Nephron progenitor cell (in vitro differentiated cells): ENCODE measurements at regions not wholly inside any gene's neighbourhood (a gene's known extent, or its start where the extent isn't known, plus 50 kb on each side); places are given as distances from the start of the nearest gene placed in this dataset.

Experiments used
- DNase-seq: peaks from one replicate; pipeline ENCODE4 v3.0.0; 2021
- H3K27ac Mint-ChIP-seq: 2 replicates; pipeline ENCODE4 v1.8.0; 2021; ENCODE audit warnings: mild to moderate bottlenecking, moderate library complexity, mixed read lengths
- H3K27me3 Mint-ChIP-seq: 2 replicates; pipeline ENCODE4 v1.8.0; 2021; ENCODE audit warnings: mild to moderate bottlenecking, low read depth, mixed read lengths; ENCODE audit not compliant: poor library complexity
- H3K36me3 Mint-ChIP-seq: 2 replicates; pipeline ENCODE4 v1.8.0; 2021; ENCODE audit warnings: low read depth, mixed read lengths
- H3K4me1 Mint-ChIP-seq: 2 replicates; pipeline ENCODE4 v1.8.0; 2021; ENCODE audit warnings: mixed read lengths
- H3K4me3 Mint-ChIP-seq: 2 replicates; pipeline ENCODE4 v1.8.0; 2021; ENCODE audit warnings: mild to moderate bottlenecking, moderate library complexity, mixed read lengths
- H3K9me3 Mint-ChIP-seq: 2 replicates; pipeline ENCODE4 v1.8.0; 2021; ENCODE audit warnings: mild to moderate bottlenecking, moderate library complexity, mixed read lengths
- CTCF ChIP-seq: fragments of 200-600 bp; sonication (generic); IDR thresholded peaks from 2 replicates; pipeline ENCODE4 v1.5.0; 2021; ENCODE audit warnings: antibody characterized with exemption

- H3K4me1 Mint-ChIP-seq: peaks cover 13% of the 10 kb centered on the region
- H3K4me3 Mint-ChIP-seq: no peak overlapping the region
- peaks cover 6% of the 10 kb centered on the region for H3K36me3 Mint-ChIP-seq
- no peaks in the 10 kb centered on the region for H3K27me3 Mint-ChIP-seq
- peaks cover 6% of the 10 kb centered on the region for H3K9me3 Mint-ChIP-seq
- DNase-seq: no peak
- no peak for TF ChIP-seq CTCF
- H3K27ac Mint-ChIP-seq: no peak overlapping the region
Observed at GRCh38 chr12:75656210-75656609, 144.8 kb upstream of the KRR1 start.

GRCh38 chr12:75655315-75655806, 144.0 kb upstream of the KRR1 start:
- peaks cover 6% of the 10 kb centered on the region for H3K36me3 Mint-ChIP-seq

GRCh38 chr12:75651342-75651695, 139.9 kb upstream of the KRR1 start:
- Mint-ChIP-seq H3K4me3 (no peak overlapping the region), H3K9me3 (peaks cover 6% of the 10 kb centered on the region), H3K4me1 (peaks cover 18% of the 10 kb centered on the region), H3K27me3 (no peaks in the 10 kb centered on the region), H3K36me3 (peaks cover 6% of the 10 kb centered on the region), H3K27ac (no peak overlapping the region)
- no peak for DNase-seq
- TF ChIP-seq CTCF: no peak

More at GRCh38 chr12:75655315-75655806, 144.0 kb upstream of the KRR1 start:
- TF ChIP-seq CTCF: no peak
- no peak overlapping the region for H3K27ac Mint-ChIP-seq
- H3K9me3 Mint-ChIP-seq: peaks cover 6% of the 10 kb centered on the region
- no peaks in the 10 kb centered on the region for H3K27me3 Mint-ChIP-seq
- no peak overlapping the region for H3K4me3 Mint-ChIP-seq
- DNase-seq: no peak
- peaks cover 13% of the 10 kb centered on the region for H3K4me1 Mint-ChIP-seq

- Mint-ChIP-seq H3K36me3 (peaks cover 6% of the 10 kb centered on the region), H3K9me3 (peaks cover 6% of the 10 kb centered on the region), H3K27me3 (no peaks in the 10 kb centered on the region), H3K4me1 (peaks cover 22% of the 10 kb centered on the region), H3K27ac (no peak overlapping the region), H3K4me3 (no peak overlapping the region)
- DNase-seq: no peak
- no peak for TF ChIP-seq CTCF
Observed at GRCh38 chr12:75650595-75651341, 139.4 kb upstream of the KRR1 start.

- H3K36me3 Mint-ChIP-seq: peaks cover 6% of the 10 kb centered on the region
- TF ChIP-seq CTCF: no peak
- no peaks in the 10 kb centered on the region for H3K27me3 Mint-ChIP-seq
- no peak overlapping the region for H3K27ac Mint-ChIP-seq
- peaks cover 23% of the 10 kb centered on the region for H3K4me1 Mint-ChIP-seq
- H3K9me3 Mint-ChIP-seq: peaks cover 6% of the 10 kb centered on the region
- H3K4me3 Mint-ChIP-seq: no peak overlapping the region
- no peak for DNase-seq
Observed at GRCh38 chr12:75650100-75650499, 138.7 kb upstream of the KRR1 start.

- Mint-ChIP-seq H3K4me3 (no peak overlapping the region), H3K27ac (no peak overlapping the region), H3K9me3 (peaks cover 6% of the 10 kb centered on the region), H3K27me3 (no peaks in the 10 kb centered on the region), H3K36me3 (peaks cover 6% of the 10 kb centered on the region), H3K4me1 (peaks cover 11% of the 10 kb centered on the region)
- no peak for DNase-seq
- no peak for TF ChIP-seq CTCF
Observed at GRCh38 chr12:75648856-75649255, 137.4 kb upstream of the KRR1 start.
